ENCODE measurements at regions not wholly inside any gene's neighbourhood (a gene's known extent, or its start where the extent isn't known, plus 50 kb on each side); places are given as distances from the start of the nearest gene placed in this dataset.
"Not testable (repeated sequence)": the region's sequence is repeated elsewhere in the genome, so short reads cannot be mapped to it uniquely, and the experiment has no call there.

GRCh38 chr4:189547559-189547958 is 393.1 kb upstream of the FRG1 start (continued):
- TF ChIP-seq SCRT1 (tag by site-specific recombination; IDR thresholded peaks at IDR 0.05; ENCODE audit: borderline replicate concordance) (no peak), ZNF175 (tag by site-specific recombination; IDR thresholded peaks at IDR 0.05) (no peak), KLF16 (tag by site-specific recombination; IDR thresholded peaks at IDR 0.05) (no peak), WT1 (tag by site-specific recombination; IDR thresholded peaks at IDR 0.05) (no peak), GLI4 (tag by site-specific recombination; IDR thresholded peaks at IDR 0.05) (no peak)
- TF ChIP-seq, protein P1, sequence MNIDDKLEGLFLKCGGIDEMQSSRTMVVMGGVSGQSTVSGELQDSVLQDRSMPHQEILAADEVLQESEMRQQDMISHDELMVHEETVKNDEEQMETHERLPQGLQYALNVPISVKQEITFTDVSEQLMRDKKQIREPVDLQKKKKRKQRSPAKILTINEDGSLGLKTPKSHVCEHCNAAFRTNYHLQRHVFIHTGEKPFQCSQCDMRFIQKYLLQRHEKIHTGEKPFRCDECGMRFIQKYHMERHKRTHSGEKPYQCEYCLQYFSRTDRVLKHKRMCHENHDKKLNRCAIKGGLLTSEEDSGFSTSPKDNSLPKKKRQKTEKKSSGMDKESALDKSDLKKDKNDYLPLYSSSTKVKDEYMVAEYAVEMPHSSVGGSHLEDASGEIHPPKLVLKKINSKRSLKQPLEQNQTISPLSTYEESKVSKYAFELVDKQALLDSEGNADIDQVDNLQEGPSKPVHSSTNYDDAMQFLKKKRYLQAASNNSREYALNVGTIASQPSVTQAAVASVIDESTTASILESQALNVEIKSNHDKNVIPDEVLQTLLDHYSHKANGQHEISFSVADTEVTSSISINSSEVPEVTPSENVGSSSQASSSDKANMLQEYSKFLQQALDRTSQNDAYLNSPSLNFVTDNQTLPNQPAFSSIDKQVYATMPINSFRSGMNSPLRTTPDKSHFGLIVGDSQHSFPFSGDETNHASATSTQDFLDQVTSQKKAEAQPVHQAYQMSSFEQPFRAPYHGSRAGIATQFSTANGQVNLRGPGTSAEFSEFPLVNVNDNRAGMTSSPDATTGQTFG (tag by site-specific recombination; IDR thresholded peaks at IDR 0.05; ENCODE audit: borderline replicate concordance): no peak

GRCh38 chr4:189548484-189549125 is 392.1 kb upstream of the FRG1 start:
- ChIA-PET POLR2A (no interaction called here), CTCF (no interaction called here)
- TF ChIP-seq ZNF16 (tag by site-specific recombination; IDR thresholded peaks at IDR 0.05; ENCODE audit: low read depth) (no peak), KLF8 (tag by site-specific recombination; IDR thresholded peaks at IDR 0.05) (no peak), SP3 (tag by site-specific recombination; IDR thresholded peaks at IDR 0.05) (no peak), ZNF19 (tag by site-specific recombination; IDR thresholded peaks at IDR 0.05; ENCODE audit: low read depth) (no peak), ZNF624 (tag by site-specific recombination; IDR thresholded peaks at IDR 0.05) (no peak), ZNF529 (tag by site-specific recombination; IDR thresholded peaks at IDR 0.05; ENCODE audit: insufficient replicate concordance) (no peak)
- Histone ChIP-seq H3K9me3 (ENCODE audit: control insufficient read depth, insufficient read depth, low read depth, low read length) (no peaks in the 10 kb centered on the region), H3K4me3 (ENCODE audit: low read depth, low read length) (no peak overlapping the region), H3K36me3 (ENCODE audit: control insufficient read depth in 2 of 2, insufficient read depth in 1 of 2, low read length in 2 of 2) (no peaks in the 10 kb centered on the region), H3K4me1 (ENCODE audit: control insufficient read depth, insufficient read depth, low read length) (no peaks in the 10 kb centered on the region), H3K27ac (ENCODE audit: extremely low read depth, low read depth, low read length) (no peak overlapping the region)

GRCh38 chr4:189551931-189552670 is 388.6 kb upstream of the FRG1 start:
- H3K36me3 ChIP-seq (ENCODE audit: control insufficient read depth in 2 of 2, insufficient read depth in 1 of 2, low read length in 2 of 2); H3K27ac ChIP-seq (ENCODE audit: extremely low read depth, low read depth, low read length); H3K9me3 ChIP-seq (ENCODE audit: control insufficient read depth, insufficient read depth, low read depth, low read length); POLR2A ChIA-PET; H3K4me1 ChIP-seq (ENCODE audit: control insufficient read depth, insufficient read depth, low read length); CTCF ChIA-PET; H3K4me3 ChIP-seq (ENCODE audit: low read depth, low read length): not testable (repeated sequence)

- H3K9me3 ChIP-seq (ENCODE audit: control insufficient read depth, insufficient read depth, low read depth, low read length); H3K27ac ChIP-seq (ENCODE audit: extremely low read depth, low read depth, low read length); H3K4me1 ChIP-seq (ENCODE audit: control insufficient read depth, insufficient read depth, low read length); H3K4me3 ChIP-seq (ENCODE audit: low read depth, low read length); POLR2A ChIA-PET; H3K36me3 ChIP-seq (ENCODE audit: control insufficient read depth in 2 of 2, insufficient read depth in 1 of 2, low read length in 2 of 2): not testable (repeated sequence)
- CTCF ChIA-PET: interaction anchor here (0.6 kb wide), 1 partner anchor 344 kb away, joined by 3 read pairs; no protein-coding TSS in a partner anchor
Measured at GRCh38 chr4:189560605-189561004, 380.1 kb upstream of the FRG1 start.

- H3K27ac ChIP-seq (ENCODE audit: extremely low read depth, low read depth, low read length); H3K4me3 ChIP-seq (ENCODE audit: low read depth, low read length); H3K4me1 ChIP-seq (ENCODE audit: control insufficient read depth, insufficient read depth, low read length); POLR2A ChIA-PET; CTCF ChIA-PET; H3K9me3 ChIP-seq (ENCODE audit: control insufficient read depth, insufficient read depth, low read depth, low read length); H3K36me3 ChIP-seq (ENCODE audit: control insufficient read depth in 2 of 2, insufficient read depth in 1 of 2, low read length in 2 of 2): not testable (repeated sequence)
Measured at GRCh38 chr4:189563751-189564150, 376.9 kb upstream of the FRG1 start.

DNA sequence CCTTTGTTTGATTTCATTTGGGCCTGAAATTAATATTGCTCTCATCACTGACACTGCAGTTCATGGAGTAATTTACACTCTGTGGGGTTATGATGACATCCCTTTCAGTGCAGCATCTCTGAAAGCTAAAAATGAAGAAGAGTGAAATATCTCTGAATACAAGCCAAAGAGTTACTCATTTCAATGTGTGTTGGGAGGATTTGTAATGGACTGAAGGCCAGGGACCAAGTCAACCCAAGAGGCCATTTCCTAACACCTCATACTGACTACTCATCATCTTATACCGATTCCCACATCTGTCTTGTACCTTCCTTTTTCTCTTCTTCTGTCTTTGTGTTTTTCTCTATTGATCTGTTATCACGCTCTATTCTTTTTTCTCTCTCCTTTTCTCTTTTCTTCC is 374.4 kb upstream of the FRG1 start:
- H3K9me3 ChIP-seq (ENCODE audit: control insufficient read depth, insufficient read depth, low read depth, low read length); CTCF ChIA-PET; H3K27ac ChIP-seq (ENCODE audit: extremely low read depth, low read depth, low read length); H3K36me3 ChIP-seq (ENCODE audit: control insufficient read depth in 2 of 2, insufficient read depth in 1 of 2, low read length in 2 of 2); POLR2A ChIA-PET; H3K4me3 ChIP-seq (ENCODE audit: low read depth, low read length); H3K4me1 ChIP-seq (ENCODE audit: control insufficient read depth, insufficient read depth, low read length): not testable (repeated sequence)

- H3K36me3 ChIP-seq (ENCODE audit: control insufficient read depth in 2 of 2, insufficient read depth in 1 of 2, low read length in 2 of 2); POLR2A ChIA-PET; CTCF ChIA-PET; H3K4me1 ChIP-seq (ENCODE audit: control insufficient read depth, insufficient read depth, low read length); H3K4me3 ChIP-seq (ENCODE audit: low read depth, low read length); H3K27ac ChIP-seq (ENCODE audit: extremely low read depth, low read depth, low read length); H3K9me3 ChIP-seq (ENCODE audit: control insufficient read depth, insufficient read depth, low read depth, low read length): not testable (repeated sequence)
Measured at GRCh38 chr4:189566900-189567299, 373.8 kb upstream of the FRG1 start.

GRCh38 chr4:189579645-189580044 is 361.0 kb upstream of the FRG1 start:
- CTCF ChIA-PET: not testable (repeated sequence)

More at GRCh38 chr4:189579645-189580044, 361.0 kb upstream of the FRG1 start:
- H3K27ac ChIP-seq (ENCODE audit: extremely low read depth, low read depth, low read length); POLR2A ChIA-PET; H3K36me3 ChIP-seq (ENCODE audit: control insufficient read depth in 2 of 2, insufficient read depth in 1 of 2, low read length in 2 of 2); H3K4me3 ChIP-seq (ENCODE audit: low read depth, low read length); H3K4me1 ChIP-seq (ENCODE audit: control insufficient read depth, insufficient read depth, low read length); H3K9me3 ChIP-seq (ENCODE audit: control insufficient read depth, insufficient read depth, low read depth, low read length): not testable (repeated sequence)
